Naive thymus-derived CD4-positive, alpha-beta T cell (primary cell): ENCODE measurements at regions not wholly inside any gene's neighbourhood (a gene's known extent, or its start where the extent isn't known, plus 50 kb on each side); places are given as distances from the start of the nearest gene placed in this dataset.

ENCODE experiments used
- ATAC-seq: fragments of 150-1000 bp; cut with Tn5 transposase; 2 replicates; pipeline ENCODE4 v1.10.0; 2021; ENCODE audit warnings: mild to moderate bottlenecking, moderate library complexity
- CTCF ChIA-PET: fragments of 350-600 bp; sonication (Branson Sonifier 250); formaldehyde crosslinking; loops from one replicate; lab custom pipeline; 2021; ENCODE audit warnings: antibody characterized with exemption; lab: Charles Lee
- POLR2A ChIA-PET: fragments of 350-600 bp; sonication (Branson Sonifier 250); formaldehyde crosslinking; loops from one replicate; lab custom pipeline; 2021; ENCODE audit warnings: antibody characterized with exemption, inconsistent platforms; lab: Charles Lee
- DNase-seq, 9 donors: peaks; one replicate each; pipeline versions ENCODE4 v3.0.0 to v3.0.0-alpha.2; 2020 to 2022; ENCODE audit warnings: mixed read lengths in 1 of 9
- H3K27ac ChIP-seq: one replicate; pipeline ENCODE4 v1.7.0; 2013; ENCODE audit warnings: mild to moderate bottlenecking, low read depth, low read length, moderate library complexity
- H3K27me3 ChIP-seq, 2 donors: one replicate each; pipeline ENCODE4 v1.7.0; 2013; ENCODE audit warnings: low read length in 2 of 2, mild to moderate bottlenecking in 2 of 2, moderate library complexity in 2 of 2; ENCODE audit not compliant: control insufficient read depth in 2 of 2, insufficient read depth in 2 of 2
- H3K36me3 ChIP-seq, 3 experiments: 1 replicate in 2 of 3; 2 replicates in 1 of 3; pipeline ENCODE4 v1.7.0; 2013; ENCODE audit warnings: low read length in 3 of 3, mild to moderate bottlenecking in 3 of 3, moderate library complexity in 1 of 3; ENCODE audit not compliant: insufficient read depth in 3 of 3, control insufficient read depth in 2 of 3
- H3K4me1 ChIP-seq, 2 donors: one replicate each; pipeline ENCODE4 v1.7.0; 2013; ENCODE audit warnings: low read length in 2 of 2, mild to moderate bottlenecking in 2 of 2, moderate library complexity in 1 of 2; ENCODE audit not compliant: control insufficient read depth in 2 of 2, insufficient read depth in 2 of 2
- H3K4me3 ChIP-seq: 2 replicates; pipeline ENCODE4 v1.7.0; 2013; ENCODE audit warnings: mild to moderate bottlenecking, low read length
- H3K9me3 ChIP-seq, 3 experiments: 1 replicate in 2 of 3; 2 replicates in 1 of 3; pipeline ENCODE4 v1.7.0; 2013; ENCODE audit warnings: low read length in 3 of 3; ENCODE audit not compliant: control insufficient read depth in 2 of 3
- H3K27ac Mint-ChIP-seq, 9 donors: one replicate each; pipeline ENCODE4 v1.8.0; 2020 to 2022; ENCODE audit warnings: mixed read lengths in 9 of 9, mild to moderate bottlenecking in 8 of 9, moderate library complexity in 5 of 9, inconsistent platforms in 2 of 9
- H3K27me3 Mint-ChIP-seq, 5 donors: one replicate each; pipeline ENCODE4 v1.8.0; 2021 to 2022; ENCODE audit warnings: mixed read lengths in 5 of 5, mild to moderate bottlenecking in 1 of 5
- H3K36me3 Mint-ChIP-seq, 5 donors: one replicate each; pipeline ENCODE4 v1.8.0; 2020 to 2022; ENCODE audit warnings: mixed read lengths in 5 of 5, mild to moderate bottlenecking in 3 of 5, inconsistent platforms in 1 of 5
- H3K4me1 Mint-ChIP-seq, 7 donors: one replicate each; pipeline ENCODE4 v1.8.0; 2020 to 2022; ENCODE audit warnings: mixed read lengths in 7 of 7, mild to moderate bottlenecking in 3 of 7, inconsistent platforms in 1 of 7
- H3K4me3 Mint-ChIP-seq, 10 donors: one replicate each; pipeline ENCODE4 v1.8.0; 2020 to 2022; ENCODE audit warnings: mild to moderate bottlenecking in 10 of 10, mixed read lengths in 10 of 10, moderate library complexity in 6 of 10, inconsistent platforms in 2 of 10
- H3K9me3 Mint-ChIP-seq, 11 donors: one replicate each; pipeline ENCODE4 v1.8.0; 2020 to 2022; ENCODE audit warnings: mixed read lengths in 11 of 11, mild to moderate bottlenecking in 4 of 11, inconsistent platforms in 1 of 11, moderate library complexity in 1 of 11
- intact Hi-C, 2 donors: fragments of 100-400 bp; cut with micrococcal nuclease; formaldehyde crosslinking; loops; one replicate each; pipeline ENCODE4 v1.15.1; 2023

- H3K27ac ChIP-seq, result no peak overlapping the region
- H3K4me3 ChIP-seq, result no peak overlapping the region
- peaks cover 0 to 42% (median 3%) of the 10 kb centered on the region in 3 experiments for H3K36me3 ChIP-seq
- Mint-ChIP-seq H3K4me1 (peaks cover 0 to 7% (median 0%) of the 10 kb centered on the region in 7 donors), H3K27ac (no peak overlapping the region), H3K27me3 (no peaks in the 10 kb centered on the region), H3K9me3 (no peaks in the 10 kb centered on the region), H3K36me3 (peaks cover 0 to 26% (median 10%) of the 10 kb centered on the region in 5 donors), H3K4me3 (no peak overlapping the region)
- DNase-seq (no peak), ATAC-seq (no peak)
- intact Hi-C loops, result no loop called here
- ChIA-PET CTCF (no interaction called here), POLR2A (no interaction called here)
- no peaks in the 10 kb centered on the region for H3K27me3 ChIP-seq
- no peaks in the 10 kb centered on the region for H3K9me3 ChIP-seq
- H3K4me1 ChIP-seq, result no peaks in the 10 kb centered on the region
Measured at GRCh38 chr22:25360411-25360810, 141.0 kb downstream of the CRYBB2 start.

DNA sequence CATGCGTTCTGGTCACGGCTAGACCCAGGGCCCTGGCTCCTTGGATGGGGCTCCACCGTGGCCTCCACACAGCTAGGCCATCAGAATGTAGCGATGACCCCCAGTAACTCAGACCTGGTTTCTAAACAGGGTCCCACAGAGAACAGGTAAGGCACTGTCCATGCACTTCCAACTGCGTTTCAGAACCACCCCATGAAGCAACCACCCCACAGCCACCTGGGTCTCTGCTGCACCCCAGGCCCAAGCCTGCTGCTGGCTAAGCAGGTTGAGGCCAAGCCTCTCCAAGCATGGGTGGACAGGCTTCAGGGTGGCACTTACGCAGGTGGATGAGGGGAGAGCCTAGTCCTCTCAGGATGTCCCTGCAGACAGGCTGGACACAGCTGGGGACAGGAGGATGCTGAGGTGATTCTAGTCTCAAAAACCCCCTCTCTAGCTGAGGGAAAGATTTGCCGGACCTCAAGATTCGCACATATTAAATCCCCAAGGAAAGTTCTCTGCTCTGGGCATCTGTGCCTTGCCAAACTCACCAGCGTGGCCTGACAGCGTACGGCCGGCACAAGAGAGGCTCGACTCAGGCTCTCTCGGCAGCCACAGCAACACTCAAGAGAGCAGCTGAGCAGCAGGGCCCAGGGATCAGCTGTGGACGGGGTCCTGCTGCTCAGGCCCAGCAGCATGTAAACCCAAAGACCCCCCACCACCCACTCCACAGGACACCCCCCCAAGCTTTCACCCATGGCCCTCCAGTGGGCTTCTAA is 141.6 kb downstream of the CRYBB2 start:
- CTCF ChIA-PET, result no interaction called here

DNA sequence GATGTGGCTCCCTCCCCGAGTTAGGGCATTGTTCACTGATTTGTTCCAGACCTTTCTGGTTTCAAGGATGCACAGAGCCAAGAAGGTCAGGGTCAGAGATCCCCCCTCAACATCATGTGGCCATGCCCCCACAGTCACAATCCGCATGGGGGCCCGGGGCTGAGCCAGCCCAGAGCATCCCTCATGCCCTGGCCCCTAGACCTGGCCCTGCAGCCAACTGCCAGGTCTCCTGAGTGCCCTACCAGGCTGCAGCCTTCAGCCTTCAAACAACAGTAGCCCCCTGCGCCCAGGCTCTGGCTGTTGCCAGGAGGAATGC is 142.4 kb downstream of the CRYBB2 start:
- H3K27me3 Mint-ChIP-seq, result no peaks in the 10 kb centered on the region
- H3K27me3 ChIP-seq, result no peaks in the 10 kb centered on the region
- no peak overlapping the region for H3K27ac ChIP-seq
- H3K9me3 ChIP-seq, result no peaks in the 10 kb centered on the region
- ATAC-seq (no peak), DNase-seq (no peak)
- H3K27ac Mint-ChIP-seq, result no peak overlapping the region
- H3K4me1 ChIP-seq, result no peaks in the 10 kb centered on the region
- ChIA-PET CTCF (interaction anchor here (0.7 to 1.0 kb wide), 2 partner anchors 65 to 300 kb away, joined by 3 to 4 read pairs; no protein-coding TSS in a partner anchor), POLR2A (no interaction called here)
- no peak overlapping the region for H3K4me3 ChIP-seq
- peaks cover 0 to 18% (median 5%) of the 10 kb centered on the region in 5 donors for H3K36me3 Mint-ChIP-seq
- H3K36me3 ChIP-seq, result peaks cover 0 to 36% (median 3%) of the 10 kb centered on the region in 3 experiments
- H3K4me1 Mint-ChIP-seq, result peaks cover 0 to 5% (median 0%) of the 10 kb centered on the region in 7 donors
- intact Hi-C loops, result loop anchor here (1.0 to 2.0 kb wide), 4 partner anchors 43 to 411 kb away; no protein-coding TSS in a partner anchor
- H3K9me3 Mint-ChIP-seq, result no peaks in the 10 kb centered on the region
- no peak overlapping the region for H3K4me3 Mint-ChIP-seq

More for the DNA sequence above, 141.6 kb downstream of the CRYBB2 start:
- Histone ChIP-seq H3K9me3 (no peaks in the 10 kb centered on the region), H3K36me3 (peaks cover 0 to 38% (median 3%) of the 10 kb centered on the region in 3 experiments), H3K27ac (no peak overlapping the region), H3K4me1 (no peaks in the 10 kb centered on the region), H3K27me3 (no peaks in the 10 kb centered on the region), H3K4me3 (no peak overlapping the region)
- POLR2A ChIA-PET, result no interaction called here
- Mint-ChIP-seq H3K27ac (no peak overlapping the region), H3K36me3 (peaks cover 0 to 23% (median 10%) of the 10 kb centered on the region in 5 donors), H3K4me3 (no peak overlapping the region), H3K9me3 (no peaks in the 10 kb centered on the region), H3K4me1 (peaks cover 0 to 5% (median 0%) of the 10 kb centered on the region in 7 donors), H3K27me3 (no peaks in the 10 kb centered on the region)
- ATAC-seq, result no peak
- DNase-seq, result peak in 1 of 9 donors; percentile 2
- intact Hi-C loops, result no loop called here

GRCh38 chr22:25362215-25362882 is 142.9 kb downstream of the CRYBB2 start:
- Histone ChIP-seq H3K27me3 (no peaks in the 10 kb centered on the region), H3K9me3 (no peaks in the 10 kb centered on the region), H3K27ac (no peak overlapping the region), H3K4me1 (no peaks in the 10 kb centered on the region), H3K36me3 (peaks cover 0 to 31% (median 3%) of the 10 kb centered on the region in 3 experiments), H3K4me3 (no peak overlapping the region)
- H3K27ac Mint-ChIP-seq, result no peak overlapping the region
- no peaks in the 10 kb centered on the region for H3K9me3 Mint-ChIP-seq
- peaks cover 0 to 6% (median 0%) of the 10 kb centered on the region in 7 donors for H3K4me1 Mint-ChIP-seq
- no peak overlapping the region for H3K4me3 Mint-ChIP-seq
- DNase-seq (peak in 8 of 9 donors; percentile 34 to 79 (median 50)), ATAC-seq (peak; percentile 60)
- ChIA-PET POLR2A (no interaction called here), CTCF (interaction anchor here (0.7 to 1.0 kb wide), 2 partner anchors 65 to 301 kb away, joined by 3 to 4 read pairs; no protein-coding TSS in a partner anchor)
- intact Hi-C loops, result loop anchor here (1.0 to 2.0 kb wide), 4 partner anchors 42 to 410 kb away; no protein-coding TSS in a partner anchor
- no peaks in the 10 kb centered on the region for H3K27me3 Mint-ChIP-seq
- H3K36me3 Mint-ChIP-seq, result peaks cover 0 to 13% (median 2%) of the 10 kb centered on the region in 5 donors

DNA sequence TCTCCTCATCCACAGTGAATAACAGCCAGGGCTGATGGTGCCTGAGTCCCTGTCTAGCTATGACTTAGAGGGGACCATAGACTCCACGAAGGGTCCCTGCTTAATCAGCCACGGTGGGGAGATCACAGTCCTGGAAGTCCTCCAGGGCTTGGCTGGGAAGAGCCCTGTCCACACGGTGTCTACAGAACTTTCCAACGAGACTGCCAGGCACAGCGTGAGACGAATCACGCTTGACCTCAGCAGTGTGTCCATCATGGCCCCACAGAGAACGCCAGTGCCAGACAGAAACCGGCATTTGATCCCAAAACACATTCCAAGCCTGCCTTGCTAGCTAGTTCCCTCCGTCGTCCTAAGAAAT is 143.4 kb downstream of the CRYBB2 start:
- Mint-ChIP-seq H3K27ac (no peak overlapping the region), H3K36me3 (peaks cover 0 to 13% (median 0%) of the 10 kb centered on the region in 5 donors), H3K4me3 (no peak overlapping the region), H3K27me3 (no peaks in the 10 kb centered on the region), H3K4me1 (peaks cover 0 to 10% (median 3%) of the 10 kb centered on the region in 7 donors), H3K9me3 (no peaks in the 10 kb centered on the region)
- CTCF ChIA-PET, result no interaction called here
- POLR2A ChIA-PET, result no interaction called here
- Histone ChIP-seq H3K9me3 (no peaks in the 10 kb centered on the region), H3K4me3 (no peak overlapping the region), H3K4me1 (no peaks in the 10 kb centered on the region), H3K27me3 (no peaks in the 10 kb centered on the region), H3K27ac (no peak overlapping the region), H3K36me3 (peaks cover 0 to 26% (median 3%) of the 10 kb centered on the region in 3 experiments)
- ATAC-seq (no peak), DNase-seq (no peak)
- intact Hi-C loops, result loop anchor here (1.0 to 2.0 kb wide), 4 partner anchors 42 to 410 kb away; no protein-coding TSS in a partner anchor

DNA sequence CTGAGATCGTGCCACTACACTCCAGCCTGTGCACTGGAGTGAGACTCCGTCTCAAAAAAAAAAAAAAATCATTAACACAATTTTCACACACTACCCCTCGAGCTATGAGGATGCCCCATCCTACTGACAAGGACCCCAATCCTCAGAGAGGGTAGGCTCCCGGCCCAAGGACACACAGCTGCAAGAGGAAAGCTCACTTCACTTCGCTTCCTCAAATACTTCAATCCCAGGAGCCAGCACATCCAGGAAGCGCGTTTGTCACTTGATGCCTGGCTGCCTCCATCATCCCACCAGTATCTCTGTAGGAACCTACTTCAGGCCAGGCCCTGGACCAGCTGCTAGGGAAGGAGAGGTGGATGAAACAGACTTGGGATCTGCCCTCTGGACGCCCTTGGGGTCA is 144.0 kb downstream of the CRYBB2 start:
- Mint-ChIP-seq H3K9me3 (no peaks in the 10 kb centered on the region), H3K36me3 (peaks cover 0 to 12% (median 0%) of the 10 kb centered on the region in 5 donors), H3K4me1 (peaks cover 0 to 10% (median 5%) of the 10 kb centered on the region in 7 donors), H3K27me3 (no peaks in the 10 kb centered on the region), H3K4me3 (no peak overlapping the region), H3K27ac (no peak overlapping the region)
- DNase-seq (no peak), ATAC-seq (no peak)
- H3K36me3 ChIP-seq, result peaks cover 0 to 20% (median 3%) of the 10 kb centered on the region in 3 experiments
- CTCF ChIA-PET, result interaction anchor here (0.6 kb wide), 1 partner anchor 288 kb away, joined by 3 read pairs; no protein-coding TSS in a partner anchor
- H3K4me3 ChIP-seq, result no peak overlapping the region
- POLR2A ChIA-PET, result no interaction called here
- H3K4me1 ChIP-seq, result no peaks in the 10 kb centered on the region
- H3K9me3 ChIP-seq, result no peaks in the 10 kb centered on the region
- H3K27ac ChIP-seq, result no peak overlapping the region
- intact Hi-C loops, result loop anchor here (2.0 kb wide), 2 partner anchors 41 to 409 kb away; no protein-coding TSS in a partner anchor
- no peaks in the 10 kb centered on the region for H3K27me3 ChIP-seq
